Body of pancreas (tissue), 4 donors: ENCODE measurements at regions not wholly inside any gene's neighbourhood (a gene's known extent, or its start where the extent isn't known, plus 50 kb on each side); places are given as distances from the start of the nearest gene placed in this dataset.

Source experiments
- CTCF ChIP-seq, 7 experiments: fragments of 450-650 bp in 4 of 7; fragments of 200-600 bp in 3 of 7; sonication (generic) in 3 of 7; IDR thresholded peaks; one replicate each; pipeline ENCODE4 v1.5.1; 2016 to 2019; ENCODE audit warnings: antibody characterized with exemption in 7 of 7
- POLR2A ChIP-seq, 3 donors: fragments of 450-650 bp; IDR thresholded peaks; one replicate each; pipeline ENCODE4 v1.6.1; 2016; ENCODE audit warnings: antibody characterized with exemption in 3 of 3, mild to moderate bottlenecking in 2 of 3

DNA sequence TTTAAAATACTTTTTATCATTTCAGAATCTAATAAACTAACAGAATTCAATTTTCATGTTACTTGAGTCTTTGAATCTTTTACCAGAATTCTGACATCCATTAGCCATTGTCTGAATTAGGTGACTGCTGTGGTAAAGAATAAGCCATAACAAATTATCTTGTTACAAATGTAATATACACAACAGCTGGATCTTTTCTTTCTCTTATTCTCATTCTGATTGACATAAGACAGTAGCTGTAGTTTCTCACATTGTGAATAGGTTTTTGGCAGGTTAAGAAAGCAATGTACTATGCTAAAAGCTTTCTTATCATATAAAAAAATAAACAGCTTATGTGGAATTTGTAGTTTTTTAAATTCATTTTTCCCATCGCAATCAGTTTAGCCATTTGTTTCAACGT lies 734.0 kb upstream of the PCDH9 start:
- no peak for TF ChIP-seq CTCF (IDR thresholded peaks at IDR 0.05)
- TF ChIP-seq POLR2A (IDR thresholded peaks at IDR 0.05) = no peak
